Adipocyte (in vitro differentiated cells): ENCODE measurements at regions not wholly inside any gene's neighbourhood (a gene's known extent, or its start where the extent isn't known, plus 50 kb on each side); places are given as distances from the start of the nearest gene placed in this dataset.
"Not testable (repeated sequence)": the region's sequence is repeated elsewhere in the genome, so short reads cannot be mapped to it uniquely, and the experiment has no call there.

ENCODE experiments used
- DNase-seq: peaks from one replicate; pipeline ENCODE4 v3.0.0-alpha.2; 2015; ENCODE audit warnings: low read depth
- H3K27me3 ChIP-seq: replicated peaks from 2 replicates; pipeline ENCODE4 v1.7.0; 2013; ENCODE audit warnings: mild to moderate bottlenecking, low read length, moderate library complexity; ENCODE audit not compliant: control insufficient read depth, insufficient read depth
- H3K36me3 ChIP-seq: 2 replicates; pipeline ENCODE4 v1.7.0; 2013; ENCODE audit warnings: low read length, mild to moderate bottlenecking, moderate library complexity; ENCODE audit not compliant: control insufficient read depth, insufficient read depth, severe bottlenecking
- H3K4me1 ChIP-seq: 2 replicates; pipeline ENCODE4 v1.7.0; 2013; ENCODE audit warnings: mild to moderate bottlenecking, low read length, moderate library complexity; ENCODE audit not compliant: control insufficient read depth, insufficient read depth
- H3K4me3 ChIP-seq: 2 replicates; pipeline ENCODE4 v1.7.0; 2013; ENCODE audit warnings: mild to moderate bottlenecking, low read length, moderate library complexity
- H3K9ac ChIP-seq: 2 replicates; pipeline ENCODE4 v1.7.0; 2013; ENCODE audit warnings: mild to moderate bottlenecking, low read length, moderate library complexity
- H3K9me3 ChIP-seq: 2 replicates; pipeline ENCODE4 v1.7.0; 2013; ENCODE audit warnings: mild to moderate bottlenecking, low read length, moderate library complexity; ENCODE audit not compliant: control insufficient read depth

GRCh38 chr12:89764164-89764563 lies 55.5 kb upstream of the ATP2B1 start:
- not testable (repeated sequence) for DNase-seq, H3K4me3 ChIP-seq, H3K9me3 ChIP-seq, H3K27me3 ChIP-seq, H3K36me3 ChIP-seq, H3K4me1 ChIP-seq, H3K9ac ChIP-seq

- DNase-seq: no peak
- peaks cover 2% of the 10 kb centered on the region for H3K9me3 ChIP-seq
- H3K4me1 ChIP-seq: peaks cover 2% of the 10 kb centered on the region
- H3K9ac ChIP-seq: no peak overlapping the region
- no peaks in the 10 kb centered on the region for H3K36me3 ChIP-seq
- no peaks in the 10 kb centered on the region for H3K27me3 ChIP-seq
- no peak overlapping the region for H3K4me3 ChIP-seq
Observed at GRCh38 chr12:89762498-89763170, 54.0 kb upstream of the ATP2B1 start.

GRCh38 chr12:89760783-89761182 lies 52.1 kb upstream of the ATP2B1 start:
- DNase-seq: no peak
- Histone ChIP-seq H3K9ac (no peak overlapping the region), H3K4me1 (peaks cover 18% of the 10 kb centered on the region), H3K9me3 (no peaks in the 10 kb centered on the region), H3K36me3 (no peaks in the 10 kb centered on the region), H3K27me3 (no peaks in the 10 kb centered on the region), H3K4me3 (no peak overlapping the region)
